Thyroid gland (tissue), 4 donors: ENCODE measurements at regions not wholly inside any gene's neighbourhood (a gene's known extent, or its start where the extent isn't known, plus 50 kb on each side); places are given as distances from the start of the nearest gene placed in this dataset.

Experiments used
- CTCF ChIP-seq, 6 experiments: fragments of 200-600 bp in 3 of 6; fragments of 450-650 bp in 3 of 6; sonication (generic) in 3 of 6; IDR thresholded peaks; one replicate each; pipeline ENCODE4 v1.5.1; 2016 to 2019; ENCODE audit warnings: antibody characterized with exemption in 6 of 6, mild to moderate bottlenecking in 2 of 6, inconsistent platforms in 1 of 6, moderate library complexity in 1 of 6
- POLR2A ChIP-seq, 2 donors: fragments of 450-650 bp; IDR thresholded peaks; one replicate each; pipeline ENCODE4 v1.6.1; 2017; ENCODE audit warnings: antibody characterized with exemption in 2 of 2, mild to moderate bottlenecking in 2 of 2, moderate library complexity in 1 of 2

GRCh38 chr2:43123486-43123885 lies 102.9 kb downstream of the ZFP36L2 start:
- TF ChIP-seq CTCF (IDR thresholded peaks at IDR 0.05) (no peak), POLR2A (IDR thresholded peaks at IDR 0.05) (no peak)
